Heart right ventricle (tissue), 16 donors: ENCODE measurements at regions not wholly inside any gene's neighbourhood (a gene's known extent, or its start where the extent isn't known, plus 50 kb on each side); places are given as distances from the start of the nearest gene placed in this dataset.
A peak's percentile ranks its signal among the peaks of the same experiment; 100 is the strongest.

Experiments
- ATAC-seq, 8 donors: fragments of 200-7000 bp; cut with Tn5 transposase; one replicate each; pipeline ENCODE4 v1.9.1; 2020; ENCODE audit warnings: mild to moderate bottlenecking in 8 of 8, moderate library complexity in 8 of 8, moderate number of reproducible peaks in 1 of 8
- DNase-seq, 2 donors: peaks; one replicate each; pipeline ENCODE4 v3.0.0-alpha.2; 2020
- H3K27ac ChIP-seq, 10 donors: fragments of 200-600 bp; sonication (generic) in 2 of 10; one replicate each; pipeline versions ENCODE4 v1.5.0 to v1.8.0; 2020 to 2022; ENCODE audit warnings: mild to moderate bottlenecking in 3 of 10
- H3K27me3 ChIP-seq, 7 donors: fragments of 200-600 bp; one replicate each; pipeline ENCODE4 v1.8.0; 2021 to 2022; ENCODE audit warnings: mild to moderate bottlenecking in 2 of 7
- H3K36me3 ChIP-seq, 9 donors: fragments of 200-600 bp; sonication (generic) in 1 of 9; one replicate each; pipeline versions ENCODE4 v1.5.0 to v1.8.0; 2020 to 2022; ENCODE audit warnings: mild to moderate bottlenecking in 2 of 9
- H3K4me1 ChIP-seq, 9 donors: fragments of 200-600 bp; sonication (generic) in 1 of 9; one replicate each; pipeline versions ENCODE4 v1.5.0 to v1.8.0; 2020 to 2022; ENCODE audit warnings: mild to moderate bottlenecking in 4 of 9
- H3K4me3 ChIP-seq, 10 donors: fragments of 200-600 bp; sonication (generic) in 2 of 10; one replicate each; pipeline versions ENCODE4 v1.5.0 to v1.8.0; 2020 to 2022; ENCODE audit warnings: mild to moderate bottlenecking in 7 of 10, moderate library complexity in 2 of 10
- H3K9me3 ChIP-seq, 11 donors: fragments of 200-600 bp in 10 of 11; sonication (generic) in 2 of 11; one replicate each; pipeline versions ENCODE4 v1.5.0 to v1.8.0; 2013 to 2022; ENCODE audit warnings: mild to moderate bottlenecking in 2 of 11, control low read depth in 1 of 11, moderate library complexity in 1 of 11
- WGBS, 2 donors: extraction: QIAGEN DNeasy Blood & Tissue Kit; methylation state at CpG; one replicate each; pipeline ENCODE4 v1.1.7; 2013; ENCODE audit warnings: inconsistent platforms in 1 of 2; 5-methylcytosine and 5-hydroxymethylcytosine counted together
- intact Hi-C, 10 donors: fragments of 100-400 bp; cut with DNase I; formaldehyde crosslinking; loops; one replicate each; pipeline versions ENCODE4 v1.11.1 to v1.14.2; 2022
- TF ChIP-seq, protein P1 (sequence below), 9 donors: fragments of 200-600 bp; sonication (generic) in 2 of 9; IDR thresholded peaks; one replicate each; pipeline versions ENCODE4 v1.5.0 to v1.8.0; 2021 to 2022; ENCODE audit warnings: antibody characterized with exemption in 9 of 9, mild to moderate bottlenecking in 5 of 9, moderate library complexity in 1 of 9
- donor health status: Arrhythmogenic right ventricular cardiomyopathy.
- donor health status: ischemic (EF 13 %, LVEDD 7.1; RV severe dilation, severe dysfunction).
- donor health status: healthy with polysubstance abuse.
- donor health status: DM: no; HTN: yes; CAD: no.
- donor health status: DM: no; HTN: no; CAD: no.
- donor health status: ischemic (EF 25% LVEDD 6.9; RV normal size, moderate dysfunction).
- donor health status: ischemic (EF 25% LVEDD 5.7; RV mildly dilated, moderate dysfunction).
- donor health status: healthy.
- donor health status: DM: yes; HTN: yes; CAD: no.
- donor health status: Ischemic cardiomyopathy.
- donor health status: ischemic (EF 35%, LVEDD 5.7; RV mildly dilated, moderate dysfunction).
- donor health status: nonischemic (EF 11% LVEDD 7.7; RV severe dilation, severe dysfunction).
- donor health status: DM: yes; HTN: yes; CAD: no.
- donor health status: PGD.
- donor health status: ischemic (EF 29% LVEDD 5.4; RV normal size, mild dysfunction).
- donor health status: nonischemic (EF 23%, LVEDD 6.1; RV moderate dilation, normal function).

DNA sequence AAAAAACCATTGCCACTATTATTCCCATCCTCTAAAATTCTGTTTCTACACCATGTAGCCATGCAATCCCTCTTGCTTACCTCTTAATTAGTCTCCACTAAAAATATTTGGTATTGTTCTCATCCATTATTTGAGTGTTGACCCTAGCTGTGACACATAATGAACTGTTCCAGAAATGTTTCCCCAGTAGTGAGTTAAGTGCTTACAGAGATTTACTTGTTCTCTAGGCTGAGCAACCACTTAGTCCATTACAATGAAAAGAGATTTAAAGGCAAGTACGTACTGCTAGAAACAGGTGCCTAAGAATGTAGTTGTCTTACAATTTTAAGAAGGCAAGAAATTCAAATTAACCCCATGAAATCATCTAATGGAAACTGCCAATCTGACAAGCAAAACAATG lies 112.7 kb upstream of the PTPN13 start:
- H3K27me3 ChIP-seq, result no peaks in the 10 kb centered on the region
- peaks cover 0 to 4% (median 0%) of the 10 kb centered on the region in 9 donors for H3K4me1 ChIP-seq
- H3K9me3 ChIP-seq, result no peaks in the 10 kb centered on the region
- TF ChIP-seq, protein P1, sequence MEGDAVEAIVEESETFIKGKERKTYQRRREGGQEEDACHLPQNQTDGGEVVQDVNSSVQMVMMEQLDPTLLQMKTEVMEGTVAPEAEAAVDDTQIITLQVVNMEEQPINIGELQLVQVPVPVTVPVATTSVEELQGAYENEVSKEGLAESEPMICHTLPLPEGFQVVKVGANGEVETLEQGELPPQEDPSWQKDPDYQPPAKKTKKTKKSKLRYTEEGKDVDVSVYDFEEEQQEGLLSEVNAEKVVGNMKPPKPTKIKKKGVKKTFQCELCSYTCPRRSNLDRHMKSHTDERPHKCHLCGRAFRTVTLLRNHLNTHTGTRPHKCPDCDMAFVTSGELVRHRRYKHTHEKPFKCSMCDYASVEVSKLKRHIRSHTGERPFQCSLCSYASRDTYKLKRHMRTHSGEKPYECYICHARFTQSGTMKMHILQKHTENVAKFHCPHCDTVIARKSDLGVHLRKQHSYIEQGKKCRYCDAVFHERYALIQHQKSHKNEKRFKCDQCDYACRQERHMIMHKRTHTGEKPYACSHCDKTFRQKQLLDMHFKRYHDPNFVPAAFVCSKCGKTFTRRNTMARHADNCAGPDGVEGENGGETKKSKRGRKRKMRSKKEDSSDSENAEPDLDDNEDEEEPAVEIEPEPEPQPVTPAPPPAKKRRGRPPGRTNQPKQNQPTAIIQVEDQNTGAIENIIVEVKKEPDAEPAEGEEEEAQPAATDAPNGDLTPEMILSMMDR (IDR thresholded peaks at IDR 0.05), result no peak
- ATAC-seq, result no peak
- DNase-seq, result no peak
- intact Hi-C loops, result no loop called here
- H3K36me3 ChIP-seq, result no peaks in the 10 kb centered on the region
- WGBS, 2 donors, result 76 to 91% methylated on average over 1 of the region's 1 CpG
- H3K4me3 ChIP-seq, result no peak overlapping the region
- H3K27ac ChIP-seq, result no peak overlapping the region

DNA sequence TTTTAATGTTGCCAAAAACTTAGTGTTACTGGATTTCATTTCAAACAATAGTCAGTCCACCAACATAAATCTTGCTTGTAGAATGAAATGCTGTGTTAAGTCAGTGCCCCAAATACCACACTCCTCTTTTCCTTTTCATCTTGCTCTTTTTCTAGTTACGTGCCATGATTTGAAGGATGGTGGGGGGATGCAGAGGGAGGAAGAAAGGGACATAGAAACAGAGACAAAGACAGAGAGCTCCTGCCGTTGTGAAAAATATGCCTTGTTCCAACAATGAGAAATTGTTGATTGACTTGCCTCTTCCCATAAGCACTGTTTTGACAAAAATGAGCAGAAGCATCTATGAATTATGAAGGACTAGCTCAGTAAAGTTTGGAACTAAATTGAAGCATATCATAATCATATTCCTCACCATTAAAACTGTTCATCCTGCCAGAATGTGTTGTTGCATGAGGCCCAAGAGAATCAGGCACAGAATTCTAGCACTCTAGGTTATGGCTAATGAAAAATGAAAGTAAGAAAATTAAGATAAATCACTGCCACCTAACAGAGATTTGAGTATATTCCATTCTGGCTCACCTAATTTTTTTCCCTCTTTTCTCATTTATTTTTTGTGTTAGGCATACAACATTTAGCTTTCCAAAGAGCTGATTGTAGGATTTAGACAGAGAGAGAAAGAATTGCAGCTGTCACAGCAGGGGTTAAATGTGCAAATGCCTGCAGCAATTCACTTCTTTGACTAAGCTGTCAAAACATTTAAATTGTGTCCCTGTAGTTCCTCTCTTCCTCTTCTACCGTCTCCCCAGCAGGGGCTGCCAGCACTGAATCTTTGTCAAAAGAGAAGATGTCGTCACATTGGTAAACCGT lies 111.6 kb upstream of the PTPN13 start:
- WGBS, 2 donors, result 43 to 44% methylated on average over 5 of the region's 5 CpGs
- H3K4me3 ChIP-seq, result peak overlapping the region in 5 of 10 donors; percentile 1 to 36 (median 19)
- no peaks in the 10 kb centered on the region for H3K36me3 ChIP-seq
- H3K27me3 ChIP-seq, result no peaks in the 10 kb centered on the region
- intact Hi-C loops, result no loop called here
- peak in 1 of 8 donors; percentile 38 for ATAC-seq
- TF ChIP-seq, protein P1 (IDR thresholded peaks at IDR 0.05), result peak in 1 of 9 donors; percentile 16
- no peak overlapping the region for H3K27ac ChIP-seq
- no peaks in the 10 kb centered on the region for H3K9me3 ChIP-seq
- peaks cover 0 to 4% (median 0%) of the 10 kb centered on the region in 9 donors for H3K4me1 ChIP-seq
- no peak for DNase-seq

DNA sequence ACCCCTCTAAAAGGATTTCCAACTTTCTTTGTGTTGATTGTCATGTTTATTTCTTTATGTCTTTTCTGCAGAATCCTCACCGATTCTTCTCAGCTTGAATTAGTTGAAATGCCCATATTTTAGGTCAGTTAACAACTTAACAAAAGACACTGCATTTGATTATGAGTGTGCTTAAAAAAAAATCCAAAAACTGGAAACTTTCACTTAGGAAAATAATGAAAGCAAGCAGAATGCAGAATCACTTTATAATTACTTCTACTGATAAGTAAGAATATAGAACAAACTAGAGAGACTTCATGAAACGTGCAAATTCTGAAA lies 111.0 kb upstream of the PTPN13 start:
- Histone ChIP-seq H3K27me3 (no peaks in the 10 kb centered on the region), H3K27ac (no peak overlapping the region), H3K9me3 (no peaks in the 10 kb centered on the region), H3K4me3 (peak overlapping the region in 5 of 10 donors; percentile 1 to 36 (median 19)), H3K36me3 (no peaks in the 10 kb centered on the region), H3K4me1 (peaks cover 0 to 4% (median 0%) of the 10 kb centered on the region in 9 donors)
- 38 to 42% methylated on average over 2 of the region's 2 CpGs for WGBS, 2 donors
- intact Hi-C loops, result no loop called here
- TF ChIP-seq, protein P1 (IDR thresholded peaks at IDR 0.05), result no peak
- DNase-seq, result no peak
- no peak for ATAC-seq

DNA sequence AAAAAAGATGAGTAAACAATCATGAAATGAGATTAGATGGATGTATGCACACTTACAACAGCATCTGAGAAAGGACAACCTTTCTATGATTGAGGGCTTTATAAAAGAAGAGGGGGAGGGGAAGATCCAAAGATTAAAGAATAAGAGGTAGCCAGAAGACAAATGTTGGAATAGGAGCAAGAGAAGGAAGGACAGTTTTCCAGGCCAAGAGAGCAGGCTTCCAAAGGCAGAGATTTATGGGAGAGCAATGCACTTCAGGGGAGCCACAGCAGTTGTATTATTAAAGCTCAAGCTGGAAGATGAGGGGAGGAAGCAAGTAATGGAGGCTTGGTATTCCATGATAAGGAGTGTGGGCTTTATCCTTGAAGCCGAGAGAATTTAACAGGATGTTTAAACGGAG lies 110.3 kb upstream of the PTPN13 start:
- no peaks in the 10 kb centered on the region for H3K36me3 ChIP-seq
- no peaks in the 10 kb centered on the region for H3K27me3 ChIP-seq
- no peaks in the 10 kb centered on the region for H3K9me3 ChIP-seq
- WGBS, 2 donors, result 34 to 39% methylated on average over 2 of the region's 2 CpGs
- ATAC-seq (no peak), DNase-seq (no peak)
- H3K4me1 ChIP-seq, result peaks cover 0 to 4% (median 0%) of the 10 kb centered on the region in 9 donors
- intact Hi-C loops, result no loop called here
- TF ChIP-seq, protein P1 (IDR thresholded peaks at IDR 0.05), result no peak
- no peak overlapping the region for H3K4me3 ChIP-seq
- H3K27ac ChIP-seq, result no peak overlapping the region
